Middle frontal gyrus (tissue), 1 donor: ENCODE measurements at regions not wholly inside any gene's neighbourhood (a gene's known extent, or its start where the extent isn't known, plus 50 kb on each side); places are given as distances from the start of the nearest gene placed in this dataset.
"Not testable (repeated sequence)": the region's sequence is repeated elsewhere in the genome, so short reads cannot be mapped to it uniquely, and the experiment has no call there.

Experiments used
- DNase-seq: peaks from one replicate; pipeline ENCODE4 v3.0.0-alpha.2; 2015; ENCODE audit warnings: low spot score; ENCODE audit errors: extremely low spot score

DNA sequence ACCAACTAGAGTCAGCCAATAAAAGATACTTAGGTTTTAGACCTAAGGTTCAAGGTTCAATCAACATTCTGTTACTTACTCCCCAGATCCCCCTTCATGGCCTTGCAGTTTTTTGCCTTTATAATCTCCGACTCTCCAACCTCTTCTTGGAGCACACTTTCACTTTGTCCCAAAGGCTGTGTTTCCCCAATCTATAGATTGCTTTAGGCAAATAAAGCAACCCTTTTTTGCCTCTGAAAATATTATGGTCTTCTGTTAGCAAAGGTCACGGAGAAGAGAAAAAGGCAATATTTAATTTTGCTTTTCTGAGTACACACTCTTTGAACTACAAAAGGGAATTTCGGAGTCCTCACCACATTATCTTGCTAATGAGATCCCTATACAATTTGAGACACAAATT is 268.1 kb downstream of the PLOD2 start:
- no peak for DNase-seq

DNA sequence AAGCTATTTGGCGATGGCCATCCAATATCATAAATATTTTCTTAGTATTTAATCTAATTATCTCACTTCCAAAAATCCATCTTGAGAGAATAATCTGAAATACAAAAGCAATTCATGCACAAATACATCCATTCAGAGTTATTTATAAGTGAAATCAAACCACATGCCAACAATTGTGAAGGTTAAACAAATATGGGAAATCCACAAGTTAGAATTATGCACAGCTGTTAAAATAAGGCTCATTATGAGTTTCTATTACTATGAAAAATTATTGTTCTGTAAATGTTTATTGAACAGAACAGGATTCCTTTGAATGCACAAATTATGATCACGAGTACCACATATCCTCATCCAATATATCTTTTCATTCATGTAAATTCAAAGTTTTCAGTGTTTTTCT is 267.7 kb downstream of the PLOD2 start:
- no peak for DNase-seq

DNA sequence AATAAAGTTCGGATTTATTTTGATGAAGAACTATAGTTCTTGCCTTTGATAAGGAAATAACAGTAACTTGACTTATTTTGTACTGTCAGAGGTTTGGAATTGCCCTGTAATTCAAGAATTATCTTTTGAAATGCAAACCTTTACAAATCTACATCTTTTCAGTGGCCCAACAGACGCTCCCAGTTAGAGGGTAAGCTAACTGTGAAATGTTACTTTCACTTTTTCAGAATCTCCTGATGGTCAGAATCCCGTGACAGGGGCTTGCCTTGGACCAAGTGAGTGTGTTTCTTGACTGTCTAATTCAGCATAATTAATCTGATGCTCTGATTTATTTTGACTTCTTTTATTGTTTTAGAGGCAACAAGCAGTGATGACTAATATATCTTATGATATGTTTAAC is 262.5 kb downstream of the PLOD2 start:
- DNase-seq, result no peak

DNA sequence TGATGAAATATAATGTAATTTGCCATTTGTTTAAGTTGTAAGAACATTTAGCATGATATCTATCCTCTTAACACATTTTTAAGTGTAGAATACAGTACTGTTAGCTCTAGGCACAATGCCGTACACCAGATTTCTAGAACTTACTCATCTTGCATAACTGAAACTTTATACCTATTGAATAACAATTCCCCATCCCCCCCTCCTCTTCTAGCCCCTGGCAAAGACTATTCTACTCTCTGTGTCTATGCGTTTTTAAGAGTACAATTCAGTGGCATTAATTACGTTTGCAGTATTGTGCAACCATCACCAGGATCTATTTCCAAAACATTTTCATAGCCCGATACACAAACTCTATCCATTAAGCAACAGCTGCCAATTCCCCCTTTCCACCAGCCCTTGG is 261.7 kb downstream of the PLOD2 start:
- DNase-seq, result no peak

DNA sequence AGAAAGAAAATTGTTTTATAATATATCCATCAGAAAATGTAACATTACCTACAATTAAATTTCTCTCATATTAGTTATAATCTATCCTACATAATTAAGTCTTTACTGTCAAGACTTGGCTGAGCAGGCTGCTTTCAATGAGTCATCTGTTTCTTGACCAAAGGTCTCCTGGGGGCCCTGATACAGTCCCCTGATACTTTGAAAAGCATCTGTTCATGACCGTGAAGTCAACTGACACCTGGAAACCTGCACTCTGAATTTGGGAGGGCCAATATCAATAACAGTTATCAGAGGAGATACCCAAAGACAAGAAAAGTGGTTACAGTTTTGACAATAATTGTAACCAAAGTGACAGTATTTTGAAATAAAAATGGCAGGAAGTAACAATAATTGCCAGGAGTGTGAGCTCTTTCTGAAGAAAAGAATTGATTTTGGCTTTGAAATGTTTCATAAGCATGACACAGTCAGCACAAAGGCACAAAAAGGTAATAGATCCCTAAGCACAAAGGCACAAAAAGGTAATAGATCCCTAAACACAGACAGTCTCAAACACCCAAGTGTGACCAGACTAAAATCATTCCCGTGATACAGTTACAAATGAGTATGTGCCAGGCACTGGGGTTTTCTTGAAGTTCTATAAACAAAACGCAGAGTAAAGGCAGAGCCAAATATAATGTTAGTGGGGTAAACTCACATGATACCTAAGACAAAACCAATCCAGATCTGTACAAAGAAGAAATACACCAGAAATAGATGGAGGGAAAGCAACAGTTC is 260.7 kb downstream of the PLOD2 start:
- no peak for DNase-seq

DNA sequence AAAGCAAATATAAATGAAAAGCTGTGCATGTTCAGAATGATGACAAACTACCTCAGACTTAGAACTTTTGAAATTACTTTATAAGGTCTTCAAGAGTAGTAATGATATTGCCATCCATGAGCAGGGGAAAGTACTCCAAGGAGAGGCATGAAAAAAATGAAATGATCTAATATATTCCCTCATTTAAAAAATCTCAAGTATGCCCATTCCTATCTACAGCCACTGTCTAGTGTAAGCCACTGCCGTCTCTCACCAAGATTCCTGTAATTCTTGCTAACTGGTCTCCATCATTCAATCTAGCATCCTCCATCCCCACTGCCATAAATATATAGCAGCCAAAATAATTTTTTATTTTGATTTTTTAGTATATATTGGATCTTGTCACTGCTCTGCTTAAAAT is 258.8 kb downstream of the PLOD2 start:
- DNase-seq, result no peak

DNA sequence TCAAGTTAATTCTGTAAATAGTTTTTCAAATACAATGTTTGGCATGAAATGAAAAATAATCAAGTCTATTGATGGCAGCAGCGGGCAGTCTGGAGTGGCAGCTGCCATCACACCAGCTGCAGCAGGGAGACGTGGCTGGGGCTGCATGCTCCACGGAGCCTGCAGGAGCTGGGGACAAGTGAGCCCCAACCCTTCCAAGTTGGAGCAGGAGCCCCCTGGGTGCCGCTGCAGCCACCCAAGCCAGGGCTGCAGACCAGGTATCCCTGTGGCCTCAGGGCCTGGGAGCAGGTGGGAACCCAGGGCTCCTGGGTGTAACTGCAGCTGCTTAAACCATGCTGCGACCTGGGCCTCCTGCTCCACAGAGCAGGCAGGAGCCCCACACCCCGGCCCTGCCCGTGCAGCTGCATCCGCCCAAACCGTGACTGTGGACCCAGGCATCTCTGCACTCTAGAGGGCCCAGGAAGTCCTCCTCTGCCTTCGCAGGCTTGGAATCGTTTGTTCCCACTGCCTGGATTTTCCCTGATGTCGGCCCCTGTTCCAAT is 257.4 kb downstream of the PLOD2 start:
- no peak for DNase-seq

DNA sequence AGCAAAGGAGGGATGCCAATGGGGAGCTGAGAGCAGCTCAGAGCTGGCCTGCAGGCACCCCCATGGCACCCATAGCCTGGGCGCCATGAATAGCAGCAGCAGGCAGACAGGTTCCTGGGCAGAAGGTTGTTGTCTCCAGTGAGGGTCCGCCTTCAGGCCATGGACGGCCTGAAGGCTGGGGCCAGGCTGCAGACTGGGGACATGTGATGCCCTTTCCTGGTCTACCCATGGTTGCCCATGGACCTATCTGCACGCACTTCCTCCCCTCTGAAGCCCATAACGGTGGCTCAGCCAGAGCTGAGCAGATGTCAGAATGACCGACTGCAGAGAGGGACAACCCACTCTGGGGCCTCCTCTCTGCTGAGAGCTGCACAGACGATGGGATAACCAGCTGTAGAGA is 256.8 kb downstream of the PLOD2 start:
- DNase-seq, result no peak

DNA sequence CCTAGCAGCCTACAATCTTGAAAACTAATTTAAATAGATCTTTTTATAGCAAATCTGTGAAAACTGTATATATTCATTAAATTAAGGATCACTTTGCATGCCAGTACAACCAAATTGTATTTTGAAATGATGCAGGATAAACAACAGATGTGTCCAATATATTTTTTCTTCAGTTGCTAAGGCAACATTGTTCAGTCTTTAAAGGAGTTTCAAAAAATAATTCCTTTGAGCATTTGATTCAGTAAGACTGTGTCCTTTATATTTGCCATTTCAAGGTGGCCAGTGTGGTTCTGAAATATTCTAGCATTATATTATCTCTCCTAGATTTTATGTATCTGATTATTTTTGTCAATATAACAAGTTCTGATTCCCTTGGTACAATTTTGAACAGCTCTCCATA is 254.7 kb downstream of the PLOD2 start:
- no peak for DNase-seq

DNA sequence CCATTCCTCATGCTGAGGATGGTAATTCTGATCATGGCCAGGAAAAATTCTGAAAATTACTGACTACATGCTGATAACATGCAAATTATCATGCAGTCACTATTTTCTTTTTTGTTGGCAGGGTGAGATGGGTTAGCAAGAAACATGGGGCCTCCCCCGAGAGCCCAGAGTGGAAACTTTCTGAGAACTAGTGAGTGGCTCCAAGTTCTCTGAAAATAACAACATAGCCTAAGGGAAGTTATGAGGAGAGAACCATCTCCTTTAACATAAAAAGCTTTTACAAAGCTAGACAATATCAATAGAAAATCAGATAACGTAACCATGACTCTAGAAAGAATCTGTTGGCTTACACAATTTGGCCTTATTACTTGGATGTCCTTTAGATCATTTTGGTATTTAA is 254.2 kb downstream of the PLOD2 start:
- no peak for DNase-seq

DNA sequence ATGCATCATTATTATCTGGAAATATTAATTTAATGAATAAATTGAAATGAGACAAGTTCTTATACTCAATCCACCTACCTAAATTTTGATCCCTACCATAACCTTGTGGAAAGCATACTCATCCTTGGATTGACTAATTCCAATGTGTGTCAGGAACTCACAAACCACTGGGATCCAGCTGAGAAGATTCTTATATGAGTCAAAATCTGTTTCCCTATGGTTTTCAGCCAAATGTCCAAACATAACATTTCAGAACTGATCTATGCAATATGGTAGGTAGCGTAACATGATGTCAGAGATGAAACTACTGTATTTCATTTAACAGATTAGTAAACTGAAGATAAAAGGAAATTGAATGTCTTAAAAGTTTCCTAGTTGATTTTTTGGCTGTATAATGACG is 250.0 kb downstream of the PLOD2 start:
- no peak for DNase-seq

DNA sequence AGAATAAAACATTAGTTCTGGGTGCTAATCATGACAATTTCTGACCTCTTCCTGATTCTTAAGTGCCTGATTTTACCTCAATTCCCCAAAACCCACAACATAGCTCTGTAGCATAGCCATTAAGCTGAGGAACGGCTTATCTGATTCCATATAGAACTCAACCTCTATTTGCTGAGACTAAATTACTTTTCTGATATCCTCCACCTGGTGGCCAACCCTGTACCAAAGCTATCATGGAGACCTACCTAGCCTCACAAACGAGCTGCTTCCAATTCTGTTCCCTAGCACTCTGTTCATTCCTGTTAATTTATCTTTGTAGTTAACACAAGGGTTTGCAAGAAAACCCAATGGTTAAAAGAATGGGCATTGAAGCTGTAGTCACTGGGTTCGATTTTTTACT is 245.2 kb downstream of the PLOD2 start:
- DNase-seq, result no peak

DNA sequence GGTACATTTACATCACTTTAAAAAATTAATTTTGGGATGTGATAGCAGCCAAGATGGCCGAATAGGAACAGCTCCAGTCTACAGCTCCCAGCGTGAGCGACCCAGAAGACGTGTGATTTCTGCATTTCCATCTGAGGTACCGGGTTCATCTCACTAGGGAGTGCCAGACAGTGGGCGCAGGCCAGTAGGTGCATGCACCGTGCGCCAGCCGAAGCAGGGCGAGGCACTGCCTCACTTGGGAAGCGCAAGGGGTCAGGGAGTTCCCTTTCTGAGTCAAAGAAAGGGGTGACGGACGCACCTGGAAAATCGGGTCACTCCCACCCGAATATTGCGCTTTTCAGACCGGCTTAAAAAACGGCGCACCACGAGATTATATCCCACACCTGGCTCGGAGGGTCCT is 233.2 kb downstream of the PLOD2 start:
- not testable (repeated sequence) for DNase-seq

DNA sequence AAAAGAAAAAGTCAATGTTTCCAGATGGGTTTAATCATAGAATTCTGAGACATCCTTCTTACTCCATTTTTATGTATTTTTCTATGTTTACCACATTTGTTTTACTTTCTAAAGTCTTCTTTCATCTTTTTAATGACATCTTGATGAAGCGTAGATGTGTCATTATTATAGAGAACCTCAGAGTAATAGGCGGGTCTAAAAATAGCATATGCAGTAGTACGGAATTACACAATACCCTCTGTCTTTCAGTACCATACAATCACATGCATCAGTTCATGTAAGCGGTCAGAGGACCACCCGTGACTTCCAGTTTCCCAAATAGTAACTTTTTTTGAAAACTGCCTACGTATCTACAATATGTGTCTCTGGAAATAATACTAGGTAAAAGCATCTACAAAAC is 224.0 kb downstream of the PLOD2 start:
- no peak for DNase-seq

DNA sequence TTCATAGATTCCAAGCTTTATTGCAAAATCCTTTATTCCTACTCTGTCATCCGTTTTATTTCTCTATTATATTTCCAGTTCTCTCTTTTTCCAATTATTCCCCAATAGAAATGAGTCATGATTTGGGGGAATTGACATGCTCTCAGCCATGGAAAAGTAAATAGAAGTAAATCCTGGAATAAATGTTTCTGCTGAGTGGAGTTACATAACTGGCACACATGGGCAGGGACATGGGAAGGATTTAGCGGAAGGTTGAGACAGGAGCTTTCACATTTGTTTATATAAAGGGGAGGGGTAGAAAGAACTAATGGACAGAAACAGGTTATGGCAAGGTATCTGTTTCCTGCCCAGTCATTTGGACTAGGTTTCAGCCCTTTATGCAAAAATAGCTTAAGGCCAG is 221.6 kb downstream of the PLOD2 start:
- no peak for DNase-seq

DNA sequence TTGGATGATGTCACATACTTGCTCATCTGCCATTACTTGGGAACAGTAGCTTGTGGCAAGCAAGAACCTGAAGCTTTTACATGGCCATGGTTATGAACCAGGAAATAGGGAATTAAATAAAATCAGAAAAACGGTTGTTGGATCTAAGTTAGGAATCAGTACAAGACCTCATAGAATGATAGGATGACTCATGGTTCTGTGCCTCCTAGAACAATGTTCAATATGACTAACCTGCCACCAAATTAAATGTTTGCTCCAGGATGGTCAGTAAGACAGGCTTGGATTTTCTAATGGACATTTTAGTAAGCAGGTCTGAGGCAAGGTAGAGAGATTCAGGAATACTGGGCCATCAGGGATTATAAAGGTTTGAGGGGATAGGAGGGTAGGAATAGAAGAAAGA is 218.9 kb downstream of the PLOD2 start:
- no peak for DNase-seq

DNA sequence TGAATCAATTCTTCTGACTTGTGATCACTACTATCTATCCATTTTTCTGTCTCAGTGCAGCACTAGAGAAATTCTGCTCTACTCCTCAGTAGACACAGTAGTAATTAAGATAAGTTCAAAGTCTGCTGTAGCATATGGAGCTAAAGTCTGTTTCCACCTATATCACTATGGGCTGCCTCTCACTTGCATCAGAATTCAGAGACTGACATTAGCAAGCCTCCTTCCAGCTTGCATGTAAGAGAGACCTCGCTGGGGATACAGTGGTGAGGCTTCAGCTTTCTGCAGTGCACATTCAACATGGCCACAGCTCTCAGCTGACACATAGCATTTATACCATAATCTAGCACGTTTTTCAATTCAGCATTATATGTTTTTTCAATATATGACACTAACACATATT is 217.0 kb downstream of the PLOD2 start:
- DNase-seq, result no peak

DNA sequence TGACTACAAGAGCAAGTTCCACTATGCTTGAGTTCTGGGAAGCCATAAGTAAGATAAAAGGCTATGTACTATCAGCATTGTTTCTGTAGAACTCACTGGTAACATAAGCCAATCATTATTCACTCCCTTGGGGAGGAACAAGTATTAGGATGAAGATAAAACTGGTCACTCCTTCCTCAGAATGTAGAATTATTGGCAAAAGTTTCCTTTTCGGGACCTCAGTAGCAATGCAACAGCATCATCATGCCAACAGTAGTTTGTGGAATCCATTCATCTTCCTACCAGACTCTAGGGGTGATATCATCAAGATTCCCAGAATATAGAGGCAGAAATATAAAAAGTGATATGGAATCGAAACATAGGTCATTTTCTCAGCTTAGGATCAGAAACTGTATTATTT is 209.5 kb downstream of the PLOD2 start:
- no peak for DNase-seq

DNA sequence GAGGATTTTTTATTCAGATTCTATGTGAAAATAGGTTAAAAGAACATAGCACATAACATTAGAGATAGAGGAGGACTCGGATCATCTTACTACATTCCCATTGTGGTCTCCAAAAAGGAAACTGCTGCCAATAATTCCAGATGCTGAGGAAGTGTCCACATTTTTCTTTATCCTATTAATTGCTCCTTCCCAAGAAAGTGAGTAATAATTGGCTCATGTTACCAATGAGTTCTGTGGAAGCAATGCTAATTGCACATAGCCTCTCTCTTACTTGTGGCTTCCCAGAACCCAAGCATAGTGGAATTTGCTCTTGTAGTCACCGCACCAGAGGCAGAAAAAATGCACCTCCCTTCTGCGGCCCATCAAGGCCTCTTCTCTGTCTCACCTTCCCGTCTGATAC is 208.4 kb downstream of the PLOD2 start:
- no peak for DNase-seq

DNA sequence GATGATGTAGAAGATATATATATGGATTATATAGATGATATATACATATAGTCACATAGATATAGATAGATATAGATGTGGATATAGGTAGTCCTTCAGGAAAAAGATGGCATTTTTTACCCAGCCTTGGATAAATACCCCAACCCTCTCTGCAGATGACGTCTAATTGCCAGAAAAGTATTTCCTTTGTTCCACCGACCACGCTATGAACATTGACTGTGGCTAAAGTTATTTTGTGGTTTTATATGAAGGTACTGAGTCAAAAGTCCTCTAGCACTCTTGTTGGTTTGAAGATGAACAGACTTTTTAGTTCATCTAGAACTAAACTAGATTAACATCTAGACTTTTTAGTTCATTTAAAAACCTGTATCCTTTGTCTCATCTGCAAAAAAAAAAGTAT is 207.7 kb downstream of the PLOD2 start:
- no peak for DNase-seq

DNA sequence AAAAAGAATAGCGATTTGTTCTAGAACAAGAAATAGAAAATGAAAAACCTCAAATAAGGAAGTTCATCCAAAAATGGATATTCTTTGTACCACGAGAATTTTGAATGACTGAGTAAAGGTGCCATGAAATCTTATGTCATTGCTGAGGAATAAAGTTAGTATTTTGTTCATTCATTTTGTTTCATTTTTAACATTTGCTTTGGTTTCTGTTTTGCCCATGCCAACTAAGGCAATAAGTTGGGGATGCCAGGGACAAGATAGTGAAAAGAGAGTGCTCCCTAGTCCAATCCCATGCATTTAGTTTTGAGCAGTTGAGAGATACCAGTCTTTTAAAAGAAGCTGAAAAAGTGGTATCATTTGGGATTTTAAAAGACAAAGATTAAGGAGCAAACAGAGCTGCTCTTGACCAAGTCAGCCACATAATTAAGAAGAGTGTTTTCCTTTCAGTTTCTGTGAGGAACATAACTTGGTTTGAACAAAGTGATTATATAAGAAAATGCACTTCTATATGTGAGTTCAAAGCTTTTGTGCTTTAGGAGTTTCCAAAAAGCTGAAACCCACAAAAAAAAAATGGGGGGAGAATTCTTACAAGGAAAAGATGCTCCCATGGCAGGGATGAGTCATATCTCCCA is 201.4 kb downstream of the PLOD2 start:
- no peak for DNase-seq

DNA sequence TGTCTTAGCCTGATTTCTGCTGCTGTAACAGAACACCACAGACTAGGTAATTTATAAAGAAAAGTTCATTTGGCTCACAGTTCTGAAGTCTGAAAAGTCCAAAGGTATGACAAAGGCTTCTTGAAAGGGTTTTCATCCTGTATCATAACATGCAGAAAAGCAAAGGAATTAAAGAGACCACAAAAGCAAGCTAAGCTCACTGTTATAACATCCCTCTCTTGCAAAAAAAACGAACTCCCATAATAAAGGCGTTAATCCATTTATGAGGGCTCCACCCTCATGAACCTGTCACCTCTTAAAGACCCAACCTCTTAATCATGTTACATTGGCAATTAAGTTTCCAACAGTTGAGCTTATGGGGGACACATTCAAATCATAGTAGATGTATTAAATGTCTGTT is 197.9 kb downstream of the PLOD2 start:
- no peak for DNase-seq

DNA sequence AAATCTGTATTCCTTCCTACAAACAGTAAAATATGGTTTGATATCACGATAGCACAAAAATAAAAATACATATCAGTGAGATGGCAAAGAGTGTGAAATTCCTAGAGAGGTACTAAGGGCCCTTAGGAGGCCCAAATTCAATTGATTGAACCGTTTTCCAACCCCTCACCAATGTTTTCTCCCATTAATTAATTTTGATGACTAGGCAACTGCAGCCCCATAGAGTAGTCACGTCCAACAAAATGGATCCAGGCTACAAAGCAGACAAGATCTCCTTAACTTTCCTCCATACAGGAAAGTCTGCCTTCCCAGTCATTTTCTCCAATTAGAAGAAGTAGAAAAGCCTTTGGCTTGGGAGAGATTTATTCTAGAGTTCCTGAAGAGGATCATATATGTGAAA is 193.9 kb downstream of the PLOD2 start:
- no peak for DNase-seq
